Globus pallidus (tissue), 1 donor: ENCODE measurements at regions not wholly inside any gene's neighbourhood (a gene's known extent, or its start where the extent isn't known, plus 50 kb on each side); places are given as distances from the start of the nearest gene placed in this dataset.

Experiments used
- DNase-seq: peaks from one replicate; pipeline ENCODE4 v3.0.0-alpha.2; 2015; ENCODE audit warnings: low spot score

- no peak for DNase-seq
Observed at GRCh38 chr4:43983610-43984009, 465.0 kb downstream of the KCTD8 start.

- DNase-seq, result no peak
Observed at GRCh38 chr4:43987331-43987944, 461.2 kb downstream of the KCTD8 start.

- no peak for DNase-seq
Observed at GRCh38 chr4:43990551-43990950, 458.1 kb downstream of the KCTD8 start.

- no peak for DNase-seq
Observed at GRCh38 chr4:43990963-43991362, 457.6 kb downstream of the KCTD8 start.

- no peak for DNase-seq
Observed at GRCh38 chr4:43992552-43992951, 456.1 kb downstream of the KCTD8 start.

GRCh38 chr4:43993196-43993902 is 455.3 kb downstream of the KCTD8 start:
- no peak for DNase-seq

- no peak for DNase-seq
Observed at GRCh38 chr4:43999669-44000068, 448.9 kb downstream of the KCTD8 start.

- no peak for DNase-seq
Observed at GRCh38 chr4:44002368-44002767, 446.2 kb downstream of the KCTD8 start.

GRCh38 chr4:44016570-44017421 is 431.8 kb downstream of the KCTD8 start:
- peak; percentile 14 for DNase-seq

GRCh38 chr4:44017422-44017739 is 431.2 kb downstream of the KCTD8 start:
- no peak for DNase-seq

GRCh38 chr4:44019721-44020120 is 428.9 kb downstream of the KCTD8 start:
- no peak for DNase-seq

- DNase-seq, result no peak
Observed at GRCh38 chr4:44025376-44026020, 423.1 kb downstream of the KCTD8 start.

- no peak for DNase-seq
Observed at GRCh38 chr4:44038811-44039210, 409.8 kb downstream of the KCTD8 start.

- no peak for DNase-seq
Observed at GRCh38 chr4:44046491-44046890, 402.1 kb downstream of the KCTD8 start.

GRCh38 chr4:44056721-44057151 is 391.9 kb downstream of the KCTD8 start:
- DNase-seq, result no peak

- DNase-seq, result no peak
Observed at GRCh38 chr4:44070843-44071242, 377.8 kb downstream of the KCTD8 start.

- no peak for DNase-seq
Observed at GRCh38 chr4:44071959-44072955, 376.4 kb downstream of the KCTD8 start.

- no peak for DNase-seq
Observed at GRCh38 chr4:44086753-44087152, 361.9 kb downstream of the KCTD8 start.

GRCh38 chr4:44093390-44093789 is 355.2 kb downstream of the KCTD8 start:
- no peak for DNase-seq

- DNase-seq, result no peak
Observed at GRCh38 chr4:44098973-44099372, 349.6 kb downstream of the KCTD8 start.

GRCh38 chr4:44100456-44100855 is 348.2 kb downstream of the KCTD8 start:
- no peak for DNase-seq
